Smooth muscle cell (in vitro differentiated cells): ENCODE measurements at regions not wholly inside any gene's neighbourhood (a gene's known extent, or its start where the extent isn't known, plus 50 kb on each side); places are given as distances from the start of the nearest gene placed in this dataset.

Source experiments
- DNase-seq: peaks from one replicate; lab custom pipeline; 2025; ENCODE audit not compliant: unreplicated experiment; lab: John Stamatoyannopoulos, UW
- H2AFZ ChIP-seq: fragments of 200-600 bp; sonication (generic); 2 replicates; pipeline ENCODE4 v1.6.0; 2016; ENCODE audit warnings: antibody characterized with exemption, low read depth, mild to moderate bottlenecking
- H3F3A ChIP-seq: fragments of 200-600 bp; sonication (generic); 2 replicates; pipeline ENCODE4 v1.6.0; 2017; ENCODE audit warnings: antibody characterized with exemption, low read depth
- H3K27ac ChIP-seq: fragments of 200-600 bp; sonication (generic); 2 replicates; pipeline ENCODE4 v1.5.1; 2016; ENCODE audit warnings: low read depth, mild to moderate bottlenecking
- H3K27me3 ChIP-seq: fragments of 200-600 bp; sonication (generic); 2 replicates; pipeline ENCODE4 v1.6.1; 2016; ENCODE audit warnings: low read depth, mild to moderate bottlenecking
- H3K36me3 ChIP-seq: fragments of 200-600 bp; sonication (generic); 2 replicates; pipeline ENCODE4 v1.5.1; 2016; ENCODE audit warnings: low read depth
- H3K4me1 ChIP-seq: fragments of 200-600 bp; sonication (generic); 2 replicates; pipeline ENCODE4 v1.5.1; 2016; ENCODE audit warnings: low read depth
- H3K4me2 ChIP-seq: fragments of 200-600 bp; sonication (generic); 2 replicates; pipeline ENCODE4 v1.6.0; 2016; ENCODE audit warnings: mild to moderate bottlenecking
- H3K4me3 ChIP-seq: fragments of 200-600 bp; sonication (generic); 2 replicates; pipeline ENCODE4 v1.5.1; 2016; ENCODE audit warnings: mild to moderate bottlenecking
- H3K79me2 ChIP-seq: fragments of 200-600 bp; sonication (generic); 2 replicates; pipeline ENCODE4 v1.6.0; 2016; ENCODE audit warnings: low read depth, mild to moderate bottlenecking
- H3K9ac ChIP-seq: fragments of 200-600 bp; sonication (generic); 2 replicates; pipeline ENCODE4 v1.6.0; 2016; ENCODE audit warnings: low read depth
- H3K9me3 ChIP-seq: fragments of 200-600 bp; sonication (generic); replicated peaks from 2 replicates; pipeline ENCODE4 v1.5.1; 2016; ENCODE audit warnings: low read depth
- H4K20me1 ChIP-seq: fragments of 200-600 bp; sonication (generic); 2 replicates; pipeline ENCODE4 v1.6.0; 2016; ENCODE audit warnings: low read depth
- WGBS: methylation state at CpG from one replicate; pipeline ENCODE4 v1.1.7; 2016; ENCODE audit warnings: low lambda C conversion rate; 5-methylcytosine and 5-hydroxymethylcytosine counted together
- TF ChIP-seq, protein P1 (sequence below): fragments of 200-600 bp; sonication (generic); IDR thresholded peaks from 2 replicates; pipeline ENCODE4 v1.5.1; 2017; ENCODE audit warnings: borderline replicate concordance, mild to moderate bottlenecking, antibody characterized with exemption; ENCODE audit not compliant: insufficient read depth, poor library complexity, severe bottlenecking

DNA sequence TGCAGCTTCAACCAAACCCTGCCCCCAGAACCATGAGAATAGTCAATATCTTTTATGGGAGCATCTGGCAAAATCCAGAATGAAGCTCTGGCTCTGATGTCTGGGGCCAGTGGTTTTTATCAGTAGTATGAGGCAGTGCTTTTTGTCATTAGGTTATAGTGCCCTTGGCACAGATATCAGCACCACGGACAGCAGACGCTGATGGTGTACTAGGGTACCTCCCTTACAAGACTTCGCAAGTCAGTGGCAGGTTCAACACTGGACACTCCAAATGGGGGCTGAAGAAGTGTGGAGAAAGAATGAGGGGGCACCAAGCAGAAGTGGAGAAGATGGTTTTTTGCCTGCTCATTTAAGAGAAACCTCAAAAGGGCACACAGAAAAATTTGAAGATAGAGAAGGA is 68.2 kb upstream of the E2F7 start:
- H3K4me2 ChIP-seq = no peak overlapping the region
- no peak overlapping the region for H3K9ac ChIP-seq
- H3K9me3 ChIP-seq = no peaks in the 10 kb centered on the region
- peaks cover 4% of the 10 kb centered on the region for H3K4me1 ChIP-seq
- WGBS = 36% methylated on average over 3 of the region's 3 CpGs
- no peaks in the 10 kb centered on the region for H3K36me3 ChIP-seq
- no peak overlapping the region for H3K27ac ChIP-seq
- DNase-seq = peak; percentile 4
- TF ChIP-seq, protein P1, sequence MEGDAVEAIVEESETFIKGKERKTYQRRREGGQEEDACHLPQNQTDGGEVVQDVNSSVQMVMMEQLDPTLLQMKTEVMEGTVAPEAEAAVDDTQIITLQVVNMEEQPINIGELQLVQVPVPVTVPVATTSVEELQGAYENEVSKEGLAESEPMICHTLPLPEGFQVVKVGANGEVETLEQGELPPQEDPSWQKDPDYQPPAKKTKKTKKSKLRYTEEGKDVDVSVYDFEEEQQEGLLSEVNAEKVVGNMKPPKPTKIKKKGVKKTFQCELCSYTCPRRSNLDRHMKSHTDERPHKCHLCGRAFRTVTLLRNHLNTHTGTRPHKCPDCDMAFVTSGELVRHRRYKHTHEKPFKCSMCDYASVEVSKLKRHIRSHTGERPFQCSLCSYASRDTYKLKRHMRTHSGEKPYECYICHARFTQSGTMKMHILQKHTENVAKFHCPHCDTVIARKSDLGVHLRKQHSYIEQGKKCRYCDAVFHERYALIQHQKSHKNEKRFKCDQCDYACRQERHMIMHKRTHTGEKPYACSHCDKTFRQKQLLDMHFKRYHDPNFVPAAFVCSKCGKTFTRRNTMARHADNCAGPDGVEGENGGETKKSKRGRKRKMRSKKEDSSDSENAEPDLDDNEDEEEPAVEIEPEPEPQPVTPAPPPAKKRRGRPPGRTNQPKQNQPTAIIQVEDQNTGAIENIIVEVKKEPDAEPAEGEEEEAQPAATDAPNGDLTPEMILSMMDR = no peak
- H3K79me2 ChIP-seq = no peaks in the 10 kb centered on the region
- H3K27me3 ChIP-seq = no peaks in the 10 kb centered on the region
- no peak overlapping the region for H2AFZ ChIP-seq
- no peaks in the 10 kb centered on the region for H4K20me1 ChIP-seq
- no peaks in the 10 kb centered on the region for H3F3A ChIP-seq
- no peak overlapping the region for H3K4me3 ChIP-seq

DNA sequence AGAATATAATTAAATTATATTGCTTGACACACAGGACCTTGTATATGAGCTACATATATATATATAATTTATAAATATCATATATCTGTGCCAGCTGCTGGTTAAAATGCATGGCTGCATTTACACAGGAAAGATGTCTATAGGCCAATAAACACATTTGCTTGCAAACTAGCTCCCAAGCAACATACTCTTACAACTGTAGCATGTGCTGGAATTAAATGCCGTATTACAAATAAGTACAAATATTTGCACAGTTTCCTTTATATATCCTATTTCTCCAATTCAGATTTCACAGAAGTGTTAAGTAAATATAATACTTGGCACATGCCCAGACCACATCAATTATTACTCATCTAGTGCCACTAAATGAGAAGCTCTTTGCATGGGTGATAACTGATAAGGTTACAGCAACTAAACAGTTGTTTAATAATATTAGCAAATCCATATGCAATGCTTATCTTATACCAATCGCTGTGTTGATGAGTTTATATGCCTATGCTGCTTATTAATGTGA is 66.7 kb upstream of the E2F7 start:
- H3K9me3 ChIP-seq = no peaks in the 10 kb centered on the region
- no peak overlapping the region for H3K27ac ChIP-seq
- no peaks in the 10 kb centered on the region for H3K4me1 ChIP-seq
- no peak overlapping the region for H2AFZ ChIP-seq
- WGBS = 82% methylated on average over 2 of the region's 2 CpGs
- no peaks in the 10 kb centered on the region for H3K36me3 ChIP-seq
- no peak overlapping the region for H3K4me3 ChIP-seq
- no peaks in the 10 kb centered on the region for H3F3A ChIP-seq
- no peaks in the 10 kb centered on the region for H3K79me2 ChIP-seq
- no peak for DNase-seq
- H3K27me3 ChIP-seq = no peaks in the 10 kb centered on the region
- no peak overlapping the region for H3K4me2 ChIP-seq
- no peaks in the 10 kb centered on the region for H4K20me1 ChIP-seq
- TF ChIP-seq, protein P1 = no peak
- no peak overlapping the region for H3K9ac ChIP-seq

DNA sequence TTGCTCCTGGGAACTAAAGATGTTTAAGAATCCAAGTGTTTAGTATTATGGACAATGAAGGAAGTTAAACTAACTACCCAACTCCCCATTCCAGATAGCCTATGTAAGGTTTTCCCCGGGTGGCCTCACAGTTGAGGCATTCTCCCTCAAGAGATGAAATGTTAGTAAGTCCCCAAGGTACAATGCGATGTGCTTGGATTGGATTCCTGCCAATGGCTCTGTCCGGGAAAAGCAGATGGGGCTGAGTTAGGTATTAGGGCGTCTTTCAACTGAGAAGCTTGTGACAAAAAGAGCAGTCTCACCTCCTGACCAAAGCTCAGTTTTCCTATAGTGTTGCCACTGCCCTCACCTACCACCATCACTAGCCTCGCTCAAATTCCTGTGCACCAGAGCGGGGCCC is 64.8 kb upstream of the E2F7 start:
- WGBS = 85% methylated on average over 6 of the region's 6 CpGs
- no peak overlapping the region for H3K9ac ChIP-seq
- no peak overlapping the region for H3K4me3 ChIP-seq
- no peaks in the 10 kb centered on the region for H3F3A ChIP-seq
- no peak for DNase-seq
- H2AFZ ChIP-seq = no peak overlapping the region
- H4K20me1 ChIP-seq = no peaks in the 10 kb centered on the region
- no peaks in the 10 kb centered on the region for H3K4me1 ChIP-seq
- no peak overlapping the region for H3K27ac ChIP-seq
- no peaks in the 10 kb centered on the region for H3K79me2 ChIP-seq
- no peaks in the 10 kb centered on the region for H3K36me3 ChIP-seq
- no peaks in the 10 kb centered on the region for H3K9me3 ChIP-seq
- H3K4me2 ChIP-seq = no peak overlapping the region
- no peaks in the 10 kb centered on the region for H3K27me3 ChIP-seq
- TF ChIP-seq, protein P1 = no peak

DNA sequence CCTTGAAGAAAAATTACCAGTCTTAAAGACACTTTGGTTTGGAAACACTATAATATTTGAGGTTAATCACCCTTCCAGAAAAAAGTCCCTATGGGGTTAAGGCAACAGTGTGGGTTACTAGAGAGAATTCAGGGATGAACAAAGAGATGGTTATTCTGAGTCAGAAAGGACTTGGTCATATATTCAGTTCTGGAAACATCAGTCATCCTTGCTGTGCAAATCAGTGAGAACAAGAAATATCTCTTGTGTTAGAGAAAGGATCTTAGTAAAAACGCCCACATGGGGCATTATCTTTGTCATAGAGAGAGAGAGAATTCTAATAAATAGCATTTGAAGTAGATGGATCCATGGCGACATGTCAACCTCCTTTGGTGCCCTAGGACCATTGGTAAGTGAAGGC is 59.4 kb upstream of the E2F7 start:
- H2AFZ ChIP-seq = no peak overlapping the region
- peak overlapping the region; percentile 87 for H3K9ac ChIP-seq
- TF ChIP-seq, protein P1 = no peak
- no peak overlapping the region for H3K4me3 ChIP-seq
- H3K27ac ChIP-seq = peak overlapping the region; percentile 98
- H3K4me2 ChIP-seq = peak overlapping the region; percentile 34
- no peaks in the 10 kb centered on the region for H3K9me3 ChIP-seq
- 51% methylated on average over 2 of the region's 2 CpGs for WGBS
- H4K20me1 ChIP-seq = no peaks in the 10 kb centered on the region
- no peak for DNase-seq
- no peaks in the 10 kb centered on the region for H3K36me3 ChIP-seq
- H3K79me2 ChIP-seq = no peaks in the 10 kb centered on the region
- peaks cover 12% of the 10 kb centered on the region for H3K4me1 ChIP-seq
- H3K27me3 ChIP-seq = no peaks in the 10 kb centered on the region
- H3F3A ChIP-seq = peaks cover 19% of the 10 kb centered on the region
